Liver (tissue), 8 donors: ENCODE measurements at regions not wholly inside any gene's neighbourhood (a gene's known extent, or its start where the extent isn't known, plus 50 kb on each side); places are given as distances from the start of the nearest gene placed in this dataset.

Source experiments
- DNase-seq: peaks from one replicate; pipeline ENCODE4 v3.0.0-alpha.2; 2017; ENCODE audit warnings: low spot score
- H3K27ac ChIP-seq, 2 donors: one replicate each; pipeline ENCODE4 v1.7.0; 2013; ENCODE audit warnings: inconsistent platforms in 2 of 2, low read length in 2 of 2, control low read depth in 1 of 2, low read depth in 1 of 2, mild to moderate bottlenecking in 1 of 2
- H3K27me3 ChIP-seq, 4 donors: one replicate each; pipeline versions ENCODE4 v1.6.1 to v1.7.0; 2013; ENCODE audit warnings: low read length in 3 of 4, inconsistent platforms in 1 of 4, mild to moderate bottlenecking in 1 of 4, moderate library complexity in 1 of 4; ENCODE audit not compliant: control insufficient read depth in 4 of 4, insufficient read depth in 4 of 4
- H3K36me3 ChIP-seq, 4 donors: one replicate each; pipeline versions ENCODE4 v1.6.1 to v1.7.0; 2013; ENCODE audit warnings: low read length in 3 of 4, mild to moderate bottlenecking in 3 of 4, low read depth in 1 of 4, moderate library complexity in 1 of 4; ENCODE audit not compliant: control insufficient read depth in 4 of 4, insufficient read depth in 3 of 4
- H3K4me1 ChIP-seq, 4 donors: one replicate each; pipeline versions ENCODE4 v1.6.1 to v1.7.0; 2013; ENCODE audit warnings: low read length in 3 of 4, mild to moderate bottlenecking in 3 of 4, moderate library complexity in 1 of 4; ENCODE audit not compliant: control insufficient read depth in 4 of 4, insufficient read depth in 4 of 4
- H3K4me3 ChIP-seq, 3 donors: one replicate each; pipeline versions ENCODE4 v1.6.1 to v1.7.0; 2013; ENCODE audit warnings: low read length in 3 of 3, control low read depth in 1 of 3, low read depth in 1 of 3, mild to moderate bottlenecking in 1 of 3
- H3K9ac ChIP-seq, 2 donors: one replicate each; pipeline ENCODE4 v1.7.0; 2013; ENCODE audit warnings: low read length in 2 of 2, mild to moderate bottlenecking in 2 of 2, moderate library complexity in 2 of 2, control low read depth in 1 of 2, low read depth in 1 of 2
- H3K9me3 ChIP-seq, 4 donors: one replicate each; pipeline versions ENCODE4 v1.6.1 to v1.7.0; 2013; ENCODE audit warnings: low read length in 3 of 4; ENCODE audit not compliant: control insufficient read depth in 4 of 4
- ATF3 ChIP-seq: IDR thresholded peaks from 2 replicates; pipeline ENCODE4 v1.6.1; 2016; ENCODE audit warnings: antibody characterized with exemption
- CTCF ChIP-seq: fragments of 150-350 bp; IDR thresholded peaks from 2 replicates; pipeline ENCODE4 v1.5.1; 2017; ENCODE audit warnings: improper control_type of control experiment, low read depth, low read length; ENCODE audit not compliant: missing input control
- EGR1 ChIP-seq, 2 donors: IDR thresholded peaks; 2 replicates each; pipeline ENCODE4 v1.6.1; 2016 to 2018; ENCODE audit warnings: antibody characterized with exemption in 2 of 2, low read depth in 2 of 2
- FOXA1 ChIP-seq: IDR thresholded peaks from 2 replicates; pipeline ENCODE4 v1.6.1; 2016; ENCODE audit warnings: antibody characterized with exemption
- FOXA2 ChIP-seq: IDR thresholded peaks from 2 replicates; pipeline ENCODE4 v1.6.1; 2016; ENCODE audit warnings: antibody characterized with exemption
- GABPA ChIP-seq, 2 donors: IDR thresholded peaks in 1 of 2; conservative IDR thresholded peaks in 1 of 2; 2 replicates each; pipeline ENCODE4 v1.6.1; 2016; ENCODE audit warnings: antibody characterized with exemption in 2 of 2, mild to moderate bottlenecking in 1 of 2, moderate library complexity in 1 of 2
- HNF4A ChIP-seq, 2 donors: conservative IDR thresholded peaks; 2 replicates each; pipeline ENCODE4 v1.6.1; 2016; ENCODE audit warnings: antibody characterized with exemption in 2 of 2, mild to moderate bottlenecking in 2 of 2
- HNF4G ChIP-seq: IDR thresholded peaks from 2 replicates; pipeline ENCODE4 v1.6.1; 2016; ENCODE audit warnings: antibody characterized with exemption
- JUND ChIP-seq, 2 donors: IDR thresholded peaks; 2 replicates each; pipeline ENCODE4 v1.6.1; 2016; ENCODE audit warnings: antibody characterized with exemption in 2 of 2
- MAX ChIP-seq: IDR thresholded peaks from 2 replicates; pipeline ENCODE4 v1.6.1; 2016; ENCODE audit warnings: antibody characterized with exemption
- NR2F2 ChIP-seq: IDR thresholded peaks from 2 replicates; pipeline ENCODE4 v1.6.1; 2016; ENCODE audit warnings: antibody characterized with exemption
- RAD21 ChIP-seq, 2 donors: IDR thresholded peaks; 2 replicates each; pipeline ENCODE4 v1.6.1; 2016; ENCODE audit warnings: antibody characterized with exemption in 2 of 2, mild to moderate bottlenecking in 2 of 2
- REST ChIP-seq: IDR thresholded peaks from 2 replicates; pipeline ENCODE4 v1.6.1; 2016; ENCODE audit warnings: antibody characterized with exemption, mild to moderate bottlenecking
- RXRA ChIP-seq, 2 donors: IDR thresholded peaks; 2 replicates each; pipeline ENCODE4 v1.6.1; 2017 to 2018; ENCODE audit warnings: antibody characterized with exemption in 2 of 2, mild to moderate bottlenecking in 1 of 2
- SP1 ChIP-seq: IDR thresholded peaks from 2 replicates; pipeline ENCODE4 v1.6.1; 2018; ENCODE audit warnings: antibody characterized with exemption, mild to moderate bottlenecking
- TAF1 ChIP-seq: conservative IDR thresholded peaks from 2 replicates; pipeline ENCODE4 v1.6.1; 2016; ENCODE audit warnings: antibody characterized with exemption, mild to moderate bottlenecking
- YY1 ChIP-seq: IDR thresholded peaks from 2 replicates; pipeline ENCODE4 v1.6.1; 2016; ENCODE audit warnings: antibody characterized with exemption, mild to moderate bottlenecking
- ZBTB33 ChIP-seq: IDR thresholded peaks from 2 replicates; pipeline ENCODE4 v1.6.1; 2016; ENCODE audit warnings: antibody characterized with exemption
- WGBS: extraction: QIAGEN DNeasy Blood & Tissue Kit; methylation state at CpG from one replicate; pipeline ENCODE4 v1.1.7; 2013; 5-methylcytosine and 5-hydroxymethylcytosine counted together
- donor health status: healthy.
- donor health status: healthy.
- donor health status: healthy.
- donor health status: healthy.
- donor health status: healthy.

- TF ChIP-seq ZBTB33: no peak
- TF ChIP-seq FOXA2: no peak
- TF ChIP-seq YY1: no peak
- no peak for TF ChIP-seq ATF3
- TF ChIP-seq CTCF: no peak
- TF ChIP-seq EGR1 (IDR thresholded peaks at IDR 0.05; ENCODE audit: low read depth in 2 of 2): no peak
- TF ChIP-seq TAF1: no peak
- TF ChIP-seq HNF4G: no peak
These were observed 62.0 kb upstream of the ZNF354B start (continued) for GRCh38 chr5:178797546-178798440.

GRCh38 chr5:178797101-178797521 lies 62.6 kb upstream of the ZNF354B start:
- Histone ChIP-seq H3K9ac (no peak overlapping the region), H3K4me3 (no peak overlapping the region), H3K36me3 (no peaks in the 10 kb centered on the region), H3K4me1 (no peaks in the 10 kb centered on the region), H3K27me3 (no peaks in the 10 kb centered on the region), H3K9me3 (peaks cover 0 to 5% (median under 1%) of the 10 kb centered on the region in 4 donors), H3K27ac (no peak overlapping the region)
- no peak for DNase-seq
- WGBS: 87% methylated on average over 12 of the region's 12 CpGs
- TF ChIP-seq ATF3 (no peak), FOXA2 (no peak), REST (no peak), ZBTB33 (no peak), CTCF (no peak), HNF4G (no peak), MAX (no peak), HNF4A (conservative IDR thresholded peaks at IDR 0.05) (no peak), EGR1 (IDR thresholded peaks at IDR 0.05; ENCODE audit: low read depth in 2 of 2) (no peak), TAF1 (no peak), YY1 (no peak), SP1 (no peak), JUND (IDR thresholded peaks at IDR 0.05) (no peak), RXRA (IDR thresholded peaks at IDR 0.05) (no peak), GABPA (IDR thresholded peaks at IDR 0.05 in 1 of 2, conservative IDR thresholded peaks at IDR 0.05 in 1 of 2) (no peak), NR2F2 (no peak), RAD21 (IDR thresholded peaks at IDR 0.05) (no peak), FOXA1 (no peak)
